Astrocyte of the cerebellum (primary cell): ENCODE measurements at regions not wholly inside any gene's neighbourhood (a gene's known extent, or its start where the extent isn't known, plus 50 kb on each side); places are given as distances from the start of the nearest gene placed in this dataset.

ENCODE experiments used
- DNase-seq: peaks from one replicate; pipeline ENCODE4 v3.0.0-alpha.2; 2011; ENCODE audit warnings: low read depth
- H3K4me3 ChIP-seq: 2 replicates; pipeline ENCODE4 v1.5.1; 2011; ENCODE audit warnings: mild to moderate bottlenecking, low read depth, low read length, moderate library complexity
- CTCF ChIP-seq: IDR thresholded peaks from 2 replicates; pipeline ENCODE4 v1.5.1; 2012; ENCODE audit warnings: low read length, low read depth, moderate library complexity, mild to moderate bottlenecking; ENCODE audit errors: missing control alignments
- in situ Hi-C: cut with HindIII; loops from 2 replicates; pipeline ENCODE4 v1.10.0; 2017; ENCODE audit warnings: low sequenced_read_pairs

GRCh38 chr7:69334701-69335100, 263.6 kb upstream of the AUTS2 start:
- no peak for TF ChIP-seq CTCF
- in situ Hi-C loops: no loop called here
- no peak overlapping the region for H3K4me3 ChIP-seq
- DNase-seq: no peak

- in situ Hi-C loops: no loop called here
- no peak for TF ChIP-seq CTCF
- H3K4me3 ChIP-seq: no peak overlapping the region
- DNase-seq: no peak
These were observed 262.9 kb upstream of the AUTS2 start for GRCh38 chr7:69335331-69335730.

- in situ Hi-C loops: no loop called here
These were observed 261.3 kb upstream of the AUTS2 start for GRCh38 chr7:69336976-69337375.

GRCh38 chr7:69338144-69338543, 260.1 kb upstream of the AUTS2 start:
- TF ChIP-seq CTCF: no peak
- in situ Hi-C loops: no loop called here
- H3K4me3 ChIP-seq: no peak overlapping the region
- no peak for DNase-seq

More at GRCh38 chr7:69336976-69337375, 261.3 kb upstream of the AUTS2 start:
- no peak overlapping the region for H3K4me3 ChIP-seq
- TF ChIP-seq CTCF: no peak
- no peak for DNase-seq

- TF ChIP-seq CTCF: no peak
- no peak overlapping the region for H3K4me3 ChIP-seq
- no peak for DNase-seq
- in situ Hi-C loops: no loop called here
These were observed 257.0 kb upstream of the AUTS2 start for GRCh38 chr7:69341288-69341687.

GRCh38 chr7:69342154-69342884, 256.0 kb upstream of the AUTS2 start:
- no peak overlapping the region for H3K4me3 ChIP-seq
- TF ChIP-seq CTCF: no peak
- no peak for DNase-seq
- in situ Hi-C loops: no loop called here
